HepG2 (cell line): ENCODE measurements at regions not wholly inside any gene's neighbourhood (a gene's known extent, or its start where the extent isn't known, plus 50 kb on each side); places are given as distances from the start of the nearest gene placed in this dataset.

Experiments used
- ATAC-seq: fragments of 200-7000 bp; cut with Tn5 transposase; 3 replicates; pipeline ENCODE4 v1.9.1; 2020; ENCODE audit warnings: mild to moderate bottlenecking, moderate library complexity
- BruUV-seq: library from RNA; stranded (reverse); fragments of 400-500 nt; replicated peaks from 2 replicates; lab custom pipeline; 2021; lab: Mats Ljungman, UMichigan
- CTCF ChIA-PET: fragments of 300-600 bp; formaldehyde crosslinking; extraction: SDS; loops from one replicate; lab custom pipeline; 2021; ENCODE audit warnings: low total read pairs, inconsistent platforms, low intra/inter-chr PET ratio; lab: Yijun Ruan, JAX
- POLR2A ChIA-PET: fragments of 350-600 bp; sonication (Branson Sonifier 250); formaldehyde crosslinking; loops from one replicate; lab custom pipeline; 2020; ENCODE audit warnings: antibody characterized with exemption, inconsistent platforms; lab: Yijun Ruan, JAX
- DNase-seq: peaks from one replicate; pipeline ENCODE4 v3.0.0-alpha.2; 2015; ENCODE audit warnings: low spot score
- FAIRE-seq: peaks from 3 replicates; lab custom pipeline; 2011; peaks lifted over from hg19 to GRCh38; lab: Jason Lieb, UNC
- H2AFZ ChIP-seq: one replicate; pipeline ENCODE4 v1.6.1; 2011; ENCODE audit warnings: low read length, inconsistent platforms
- H3K27ac ChIP-seq: fragments of 300-600 bp; 3 replicates; pipeline ENCODE4 v1.8.0; 2011; ENCODE audit warnings: mixed run types, mild to moderate bottlenecking, mixed read lengths, low read length, inconsistent platforms; ENCODE audit not compliant: insufficient read depth; ENCODE audit errors: extremely low read length
- H3K27me3 ChIP-seq, 2 experiments: fragments of 200-600 bp in 1 of 2; 2 replicates in 1 of 2; 3 replicates in 1 of 2; pipeline versions ENCODE4 v1.6.0 to v1.8.0; 2011; ENCODE audit warnings: low read length in 2 of 2, mild to moderate bottlenecking in 2 of 2, moderate library complexity in 2 of 2, inconsistent platforms in 1 of 2; ENCODE audit not compliant: insufficient read depth in 2 of 2, control insufficient read depth in 1 of 2
- H3K36me3 ChIP-seq, 2 experiments: fragments of 200-600 bp in 1 of 2; replicated peaks in 1 of 2; 2 replicates in 1 of 2; 3 replicates in 1 of 2; pipeline versions ENCODE4 v1.5.1 to v1.8.0; 2011; ENCODE audit warnings: low read length in 2 of 2, inconsistent platforms in 1 of 2; ENCODE audit not compliant: insufficient read depth in 2 of 2, control insufficient read depth in 1 of 2
- H3K4me1 ChIP-seq: 2 replicates; pipeline ENCODE4 v1.5.1; 2012; ENCODE audit warnings: low read length, inconsistent platforms; ENCODE audit not compliant: insufficient read depth
- H3K4me2 ChIP-seq: 2 replicates; pipeline ENCODE4 v1.6.0; 2011; ENCODE audit warnings: low read depth, low read length, inconsistent platforms
- H3K4me3 ChIP-seq, 3 experiments: fragments of 200-600 bp in 1 of 3; sonication (generic), shearing (Covaris generic) in 1 of 3; replicated peaks in 1 of 3; 2 replicates each; pipeline ENCODE4 v1.5.1; 2011 to 2016; ENCODE audit warnings: low read length in 3 of 3, inconsistent platforms in 2 of 3, low read depth in 2 of 3, mild to moderate bottlenecking in 2 of 3, control low read depth in 1 of 3, mixed read lengths in 1 of 3; ENCODE audit not compliant: insufficient read depth in 1 of 3
- H3K79me2 ChIP-seq: one replicate; pipeline ENCODE4 v1.6.1; 2011; ENCODE audit warnings: low read length, inconsistent platforms; ENCODE audit not compliant: insufficient read depth
- H3K9ac ChIP-seq: 2 replicates; pipeline ENCODE4 v1.6.0; 2011; ENCODE audit warnings: mild to moderate bottlenecking, low read depth, low read length, inconsistent platforms; ENCODE audit not compliant: insufficient read depth
- H3K9me3 ChIP-seq: 2 replicates; pipeline ENCODE4 v1.5.1; 2012; ENCODE audit warnings: mild to moderate bottlenecking, low read length
- H4K20me1 ChIP-seq: 2 replicates; pipeline ENCODE4 v1.6.0; 2011; ENCODE audit warnings: inconsistent platforms, mild to moderate bottlenecking, low read length, moderate library complexity; ENCODE audit not compliant: insufficient read depth
- KAT7 ChIP-seq: IDR thresholded peaks from 2 replicates; pipeline ENCODE4 v1.6.1; 2018; ENCODE audit warnings: borderline replicate concordance, missing compliant biosample characterization
- MAFF ChIP-seq: IDR thresholded peaks from 2 replicates; pipeline ENCODE4 v1.6.1; 2011; ENCODE audit warnings: low read depth, low read length, improper control_type of control experiment
- MED1 ChIP-seq: sonication (generic); formaldehyde crosslinking; IDR thresholded peaks from 2 replicates; pipeline ENCODE4 v1.4.0; 2020; ENCODE audit warnings: missing genetic modification reagents
- SMC3 ChIP-seq: IDR thresholded peaks from 2 replicates; pipeline ENCODE4 v1.6.1; 2011; ENCODE audit warnings: low read length, improper control_type of control experiment
- SUZ12 ChIP-seq: fragments of 150-350 bp; IDR thresholded peaks from 2 replicates; pipeline ENCODE4 v1.6.1; 2014; ENCODE audit warnings: low read depth, low read length
- ZNF121 ChIP-seq: sonication (generic); formaldehyde crosslinking; IDR thresholded peaks from 2 replicates; pipeline ENCODE4 v1.5.0; 2020; ENCODE audit warnings: mild to moderate bottlenecking, missing genetic modification reagents
- ZNF251 ChIP-seq: sonication (generic); formaldehyde crosslinking; IDR thresholded peaks from 2 replicates; pipeline ENCODE4 v1.9.0; 2021; ENCODE audit warnings: mild to moderate bottlenecking, missing genetic modification reagents
- ZNF260 ChIP-seq: sonication (generic); formaldehyde crosslinking; IDR thresholded peaks from 2 replicates; pipeline ENCODE4 v1.4.0; 2020; ENCODE audit warnings: missing genetic modification reagents, low read depth, mild to moderate bottlenecking, borderline replicate concordance
- WGBS: methylation state at CpG from one replicate; pipeline ENCODE4 v1.1.6; 2017; ENCODE audit warnings: low lambda C conversion rate; 5-methylcytosine and 5-hydroxymethylcytosine counted together
- in situ Hi-C: cut with HindIII; loops from 2 replicates; pipeline ENCODE4 v1.10.0; 2017; ENCODE audit warnings: low pct_unique_long_range_greater_than_20kb; ENCODE audit not compliant: extremely low pct_ligation_motif_present
- intact Hi-C: fragments of 100-400 bp; cut with micrococcal nuclease; formaldehyde crosslinking; loops from one replicate; pipeline ENCODE4 v1.10.0; 2022; ENCODE audit not compliant: unreplicated experiment
- TF ChIP-seq, protein P1 (sequence below): sonication (generic); formaldehyde crosslinking; IDR thresholded peaks from 2 replicates; pipeline ENCODE4 v1.4.0; 2020; ENCODE audit warnings: mild to moderate bottlenecking, low read depth, missing genetic modification reagents
- TF ChIP-seq, protein P2 (sequence below): sonication (generic); formaldehyde crosslinking; IDR thresholded peaks from 2 replicates; pipeline ENCODE4 v1.8.1; 2023; ENCODE audit warnings: mild to moderate bottlenecking, missing genetic modification reagents, borderline replicate concordance

DNA sequence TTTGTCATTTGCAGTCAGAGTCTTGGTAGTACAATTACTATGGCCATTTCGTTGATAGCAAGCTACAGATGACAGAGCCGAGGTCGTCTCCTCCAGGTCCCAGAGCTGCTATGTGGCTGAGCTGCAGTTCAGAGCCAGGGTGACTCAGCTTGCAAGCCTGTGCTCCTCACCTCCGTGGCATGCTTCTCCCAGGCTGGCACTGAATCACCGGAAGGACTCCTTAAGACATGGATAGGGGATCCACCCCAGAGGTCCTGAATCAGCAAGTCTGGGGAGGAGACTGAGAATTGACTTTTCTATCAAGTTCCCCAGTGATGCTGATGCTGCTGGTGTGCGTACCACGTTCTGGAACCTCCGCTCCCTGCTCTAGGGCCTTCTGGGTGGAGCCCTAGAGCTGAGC lies 291.2 kb downstream of the CDH26 start:
- intact Hi-C loops = no loop called here
- Histone ChIP-seq H3K9ac (no peak overlapping the region), H4K20me1 (no peaks in the 10 kb centered on the region), H3K9me3 (no peaks in the 10 kb centered on the region), H3K36me3 (no peaks in the 10 kb centered on the region), H3K4me1 (no peaks in the 10 kb centered on the region), H3K4me2 (no peak overlapping the region), H3K27ac (no peak overlapping the region), H3K27me3 (peaks cover 0 to 7% of the 10 kb centered on the region in 2 experiments; a peak in 1 of 5 replicates), H3K4me3 (no peak overlapping the region), H3K79me2 (no peaks in the 10 kb centered on the region), H2AFZ (no peak overlapping the region)
- CTCF ChIA-PET = no interaction called here
- DNase-seq = no peak
- in situ Hi-C loops = no loop called here
- POLR2A ChIA-PET = no interaction called here
- ATAC-seq = no peak
- no TSS peak for BruUV-seq
- 13% methylated on average over 8 of the region's 8 CpGs for WGBS
- no peak for FAIRE-seq
- TF ChIP-seq ZNF251 (no peak), MAFF (no peak), ZNF260 (CRISPR knock-in tag) (no peak), MED1 (no peak), SMC3 (no peak), ZNF121 (CRISPR knock-in tag) (no peak)
- TF ChIP-seq, protein P1, sequence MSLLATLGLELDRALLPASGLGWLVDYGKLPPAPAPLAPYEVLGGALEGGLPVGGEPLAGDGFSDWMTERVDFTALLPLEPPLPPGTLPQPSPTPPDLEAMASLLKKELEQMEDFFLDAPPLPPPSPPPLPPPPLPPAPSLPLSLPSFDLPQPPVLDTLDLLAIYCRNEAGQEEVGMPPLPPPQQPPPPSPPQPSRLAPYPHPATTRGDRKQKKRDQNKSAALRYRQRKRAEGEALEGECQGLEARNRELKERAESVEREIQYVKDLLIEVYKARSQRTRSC (CRISPR knock-in tag) = no peak

DNA sequence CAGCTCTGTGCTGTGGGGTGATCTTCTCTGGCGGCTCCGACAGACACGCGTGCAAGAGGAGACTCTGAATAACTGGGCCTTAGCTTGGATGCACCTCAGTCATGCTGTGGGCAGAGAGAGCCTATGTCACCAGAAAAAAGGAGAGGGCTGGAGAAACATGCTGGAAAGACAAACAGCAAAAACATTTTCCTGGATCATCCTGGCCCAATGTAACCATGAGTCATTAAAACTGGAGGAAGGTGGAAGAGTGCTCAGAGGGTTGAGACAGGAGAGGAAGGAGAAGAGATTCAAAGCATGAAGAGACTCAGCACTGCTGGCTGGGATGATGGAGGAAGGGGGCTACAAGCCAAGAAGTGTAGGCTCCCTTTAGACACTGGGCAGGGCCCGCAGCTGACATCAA lies 292.0 kb downstream of the CDH26 start:
- Histone ChIP-seq H3K4me1 (no peaks in the 10 kb centered on the region), H3K9me3 (no peaks in the 10 kb centered on the region), H3K9ac (no peak overlapping the region), H2AFZ (no peak overlapping the region), H3K4me3 (no peak overlapping the region), H4K20me1 (no peaks in the 10 kb centered on the region), H3K27ac (no peak overlapping the region), H3K36me3 (no peaks in the 10 kb centered on the region), H3K4me2 (no peak overlapping the region), H3K27me3 (peaks cover 0 to 12% of the 10 kb centered on the region in 2 experiments; a peak in 1 of 5 replicates), H3K79me2 (no peaks in the 10 kb centered on the region)
- intact Hi-C loops (no loop called here), in situ Hi-C loops (no loop called here)
- FAIRE-seq (no peak), DNase-seq (no peak), ATAC-seq (no peak)
- no TSS peak for BruUV-seq
- POLR2A ChIA-PET = no interaction called here
- CTCF ChIA-PET = no interaction called here
- WGBS = 70% methylated on average over 5 of the region's 5 CpGs
- TF ChIP-seq, protein P2, sequence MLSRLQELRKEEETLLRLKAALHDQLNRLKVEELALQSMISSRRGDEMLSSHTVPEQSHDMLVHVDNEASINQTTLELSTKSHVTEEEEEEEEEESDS (CRISPR knock-in tag) = no peak
- no peak for TF ChIP-seq SUZ12
- TF ChIP-seq KAT7 = no peak
